Spinal cord (tissue), 9 donors: ENCODE measurements at regions not wholly inside any gene's neighbourhood (a gene's known extent, or its start where the extent isn't known, plus 50 kb on each side); places are given as distances from the start of the nearest gene placed in this dataset.

Source experiments
- DNase-seq, 6 donors: peaks; one replicate each; pipeline versions ENCODE4 v3.0.0 to v3.0.0-alpha.2; 2013 to 2015; ENCODE audit warnings: low spot score in 6 of 6, low read depth in 4 of 6
- H3K27ac ChIP-seq: one replicate; pipeline ENCODE4 v1.5.1; 2013; ENCODE audit warnings: low read depth, low read length, control low read depth
- H3K27me3 ChIP-seq: one replicate; pipeline ENCODE4 v1.6.1; 2013; ENCODE audit warnings: low read length; ENCODE audit not compliant: control insufficient read depth, insufficient read depth
- H3K36me3 ChIP-seq: one replicate; pipeline ENCODE4 v1.6.1; 2013; ENCODE audit warnings: low read length; ENCODE audit not compliant: control insufficient read depth, insufficient read depth
- H3K4me1 ChIP-seq: one replicate; pipeline ENCODE4 v1.6.1; 2013; ENCODE audit warnings: low read length; ENCODE audit not compliant: control insufficient read depth, insufficient read depth
- H3K4me3 ChIP-seq: one replicate; pipeline ENCODE4 v1.5.1; 2013; ENCODE audit warnings: low read depth, low read length, control low read depth
- H3K9me3 ChIP-seq: one replicate; pipeline ENCODE4 v1.6.1; 2013; ENCODE audit warnings: low read length; ENCODE audit not compliant: control insufficient read depth, insufficient read depth
- WGBS: methylation state at CpG from one replicate; pipeline ENCODE4 v1.1.5; 2013; ENCODE audit warnings: missing lambda C conversion rate; ENCODE audit not compliant: insufficient coverage; 5-methylcytosine and 5-hydroxymethylcytosine counted together
- donor health status: healthy.

DNA sequence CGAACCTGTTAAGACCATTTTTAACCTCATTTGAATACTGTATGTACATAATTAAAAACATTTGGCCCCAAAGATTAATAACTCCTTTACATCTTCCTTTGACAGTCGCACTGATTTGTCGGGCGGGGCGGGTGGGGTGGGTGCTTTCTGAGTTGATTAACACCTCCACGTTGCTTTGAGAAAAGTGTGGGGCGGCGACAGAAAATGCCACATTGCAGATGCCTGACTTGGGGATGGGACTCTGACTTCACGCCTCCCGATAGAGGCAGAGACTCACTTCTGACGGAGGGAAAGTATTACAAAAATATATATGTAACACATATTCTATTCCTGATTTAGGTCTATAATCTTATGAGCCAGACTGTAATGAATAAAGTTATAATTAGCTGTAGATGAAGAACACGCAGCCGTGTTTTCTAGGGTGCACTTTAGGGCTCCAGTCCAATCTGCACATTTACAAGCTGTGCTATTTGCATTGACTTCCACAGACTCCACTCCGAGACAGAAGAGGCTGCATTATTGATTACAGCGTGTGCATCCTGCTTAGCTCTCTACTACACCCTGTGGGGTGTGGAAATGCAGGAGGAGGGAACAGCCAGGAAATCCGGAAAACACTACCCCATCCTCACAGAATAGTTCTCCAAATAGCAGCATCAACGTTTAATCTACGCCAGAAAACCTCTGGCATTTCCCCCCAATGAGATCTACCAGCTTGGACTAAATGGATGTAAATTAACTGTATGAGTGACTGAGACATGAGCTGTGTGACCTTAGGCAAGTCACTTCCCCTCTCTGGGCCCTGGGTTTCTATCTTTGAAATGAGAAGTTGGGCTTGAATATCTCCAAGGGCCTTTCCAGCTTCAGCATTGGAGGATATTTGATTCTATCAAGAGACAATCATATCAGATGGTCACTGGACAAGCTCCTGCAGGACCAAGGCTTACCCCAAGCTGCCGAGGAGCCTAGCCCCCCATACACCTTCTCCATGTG, 308.0 kb downstream of the RRAGC start:
- H3K4me3 ChIP-seq = no peak overlapping the region
- H3K27me3 ChIP-seq = peaks cover 5% of the 10 kb centered on the region
- H3K9me3 ChIP-seq = no peaks in the 10 kb centered on the region
- H3K4me1 ChIP-seq = no peaks in the 10 kb centered on the region
- peak in 2 of 6 donors; percentile 52 to 89 for DNase-seq
- H3K27ac ChIP-seq = no peak overlapping the region
- H3K36me3 ChIP-seq = no peaks in the 10 kb centered on the region
- WGBS = 67% methylated on average over 2 of the region's 19 CpGs

GRCh38 chr1:38549191-38549590, 310.4 kb downstream of the RRAGC start:
- Histone ChIP-seq H3K27ac (no peak overlapping the region), H3K9me3 (no peaks in the 10 kb centered on the region), H3K4me3 (no peak overlapping the region), H3K27me3 (peaks cover 2% of the 10 kb centered on the region), H3K36me3 (no peaks in the 10 kb centered on the region), H3K4me1 (no peaks in the 10 kb centered on the region)
- 64% methylated on average over 2 of the region's 3 CpGs for WGBS
- no peak for DNase-seq

GRCh38 chr1:38547321-38547720, 312.3 kb downstream of the RRAGC start:
- Histone ChIP-seq H3K27ac (no peak overlapping the region), H3K9me3 (no peaks in the 10 kb centered on the region), H3K27me3 (peaks cover 2% of the 10 kb centered on the region), H3K36me3 (no peaks in the 10 kb centered on the region), H3K4me3 (no peak overlapping the region), H3K4me1 (no peaks in the 10 kb centered on the region)
- peak in 1 of 6 donors; percentile 87 for DNase-seq
- 53% methylated on average over 4 of the region's 6 CpGs for WGBS

DNA sequence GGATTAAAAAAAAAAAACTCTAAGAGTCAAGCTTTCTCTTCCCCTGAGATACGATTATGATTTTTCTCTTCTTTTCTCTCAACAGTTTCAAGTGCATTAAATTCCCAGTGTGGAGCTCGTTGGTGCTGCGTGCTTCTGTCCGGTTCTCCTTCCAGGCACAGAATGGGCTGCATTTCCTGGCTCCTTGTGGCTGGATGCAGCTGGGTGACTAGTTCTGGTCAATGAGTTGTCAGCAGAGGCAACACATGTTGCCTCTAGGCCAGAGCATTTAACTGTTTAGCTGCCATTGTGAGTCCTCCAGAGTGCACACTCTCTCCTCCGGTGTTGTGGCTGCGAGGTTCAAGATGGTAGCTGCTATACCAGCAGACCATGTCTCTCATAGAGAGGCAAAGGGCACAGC, 312.9 kb downstream of the RRAGC start:
- no peaks in the 10 kb centered on the region for H3K9me3 ChIP-seq
- no peaks in the 10 kb centered on the region for H3K36me3 ChIP-seq
- H3K27ac ChIP-seq = no peak overlapping the region
- DNase-seq = no peak
- no peaks in the 10 kb centered on the region for H3K4me1 ChIP-seq
- WGBS = 51% methylated on average over 6 of the region's 6 CpGs
- peaks cover 2% of the 10 kb centered on the region for H3K27me3 ChIP-seq
- no peak overlapping the region for H3K4me3 ChIP-seq

DNA sequence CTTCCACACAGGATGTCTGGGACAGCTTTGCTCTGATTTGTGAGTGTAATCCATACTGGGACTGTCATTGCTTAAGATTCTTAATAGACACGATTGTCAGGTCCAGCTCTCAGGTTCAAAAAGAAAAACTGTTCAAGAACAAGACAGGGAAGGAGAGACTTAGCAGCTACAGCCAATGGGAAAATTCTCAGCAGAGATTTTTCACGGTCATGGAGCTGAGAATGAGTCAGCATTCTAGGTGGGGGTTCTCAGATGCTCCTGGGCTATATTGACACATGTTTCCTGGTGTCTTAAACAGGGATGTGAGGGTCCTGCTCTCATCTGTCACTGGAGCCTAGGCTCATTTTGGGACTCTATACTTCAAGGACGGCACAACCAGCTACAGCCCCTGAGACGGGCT, 318.3 kb downstream of the RRAGC start:
- peaks cover 2% of the 10 kb centered on the region for H3K27me3 ChIP-seq
- H3K9me3 ChIP-seq = no peaks in the 10 kb centered on the region
- H3K4me3 ChIP-seq = no peak overlapping the region
- WGBS = 75% methylated on average over 4 of the region's 4 CpGs
- DNase-seq = no peak
- H3K36me3 ChIP-seq = no peaks in the 10 kb centered on the region
- peaks cover 3% of the 10 kb centered on the region for H3K4me1 ChIP-seq
- H3K27ac ChIP-seq = no peak overlapping the region

DNA sequence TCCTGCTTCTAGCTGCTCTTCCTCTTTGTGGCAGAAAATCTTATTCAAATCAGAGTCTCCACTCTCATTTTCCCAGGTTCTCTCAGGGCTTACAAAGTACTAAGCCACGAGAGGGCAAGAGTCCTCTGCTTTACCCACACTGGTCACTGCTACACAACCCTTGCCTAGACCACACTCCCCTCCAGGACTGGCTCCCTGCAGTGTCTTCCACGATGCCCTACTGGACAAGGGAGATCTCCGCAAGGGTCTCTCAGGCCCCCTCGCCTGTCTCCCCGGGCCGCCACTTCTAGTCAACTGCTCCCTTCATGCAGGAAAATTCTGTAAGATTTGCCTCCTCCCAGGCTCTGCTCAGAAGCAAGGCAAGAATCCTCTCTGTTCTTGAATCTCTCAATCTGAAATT, 319.6 kb downstream of the RRAGC start:
- H3K4me3 ChIP-seq = no peak overlapping the region
- no peak for DNase-seq
- no peak overlapping the region for H3K27ac ChIP-seq
- 60% methylated on average over 6 of the region's 6 CpGs for WGBS
- H3K4me1 ChIP-seq = peaks cover 3% of the 10 kb centered on the region
- no peaks in the 10 kb centered on the region for H3K36me3 ChIP-seq
- H3K9me3 ChIP-seq = no peaks in the 10 kb centered on the region
- H3K27me3 ChIP-seq = peaks cover 2% of the 10 kb centered on the region

DNA sequence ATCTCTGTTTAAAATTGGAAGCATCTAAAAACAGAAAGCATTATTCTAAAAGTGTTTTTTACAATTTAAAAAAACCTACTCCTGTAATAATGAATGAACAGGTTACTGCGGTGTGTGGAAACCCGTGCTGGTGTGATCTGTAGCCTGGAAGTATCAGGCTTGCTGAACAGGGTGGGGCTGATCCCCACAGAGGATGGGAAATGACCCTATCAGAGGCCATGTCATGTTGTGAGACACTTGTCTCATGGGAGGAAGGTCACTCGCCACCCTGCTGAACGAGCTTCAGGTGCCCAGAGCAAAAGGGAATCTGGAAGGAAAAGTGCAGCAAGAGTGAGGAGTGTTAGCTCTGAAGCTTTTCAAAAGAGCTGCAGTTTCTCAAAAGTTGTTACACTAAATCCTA, 320.7 kb downstream of the RRAGC start:
- no peaks in the 10 kb centered on the region for H3K9me3 ChIP-seq
- 70% methylated on average over 2 of the region's 4 CpGs for WGBS
- no peak for DNase-seq
- H3K27ac ChIP-seq = no peak overlapping the region
- no peaks in the 10 kb centered on the region for H3K36me3 ChIP-seq
- H3K27me3 ChIP-seq = peaks cover 2% of the 10 kb centered on the region
- peaks cover 3% of the 10 kb centered on the region for H3K4me1 ChIP-seq
- H3K4me3 ChIP-seq = no peak overlapping the region

DNA sequence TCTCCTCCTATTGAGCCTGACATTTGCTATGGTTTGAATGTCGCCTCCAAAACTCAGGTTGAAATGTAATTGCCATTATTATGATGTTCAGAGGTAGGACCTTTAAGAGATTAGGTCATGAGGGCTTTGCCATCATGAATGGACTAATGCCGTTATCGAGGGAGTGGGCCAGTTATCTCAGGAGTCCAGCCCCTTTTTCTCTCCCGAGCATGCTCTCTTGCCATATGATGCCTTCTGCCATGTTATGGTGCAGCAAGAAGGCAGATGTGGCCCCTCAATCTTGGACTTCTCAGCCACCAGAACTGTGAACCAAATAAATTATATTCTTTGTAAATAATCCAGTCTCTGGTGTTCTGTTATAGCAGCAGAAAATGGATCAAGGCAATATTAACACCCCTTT, 323.5 kb downstream of the RRAGC start:
- peaks cover 2% of the 10 kb centered on the region for H3K27me3 ChIP-seq
- no peaks in the 10 kb centered on the region for H3K9me3 ChIP-seq
- WGBS = 100% methylated on average over 4 of the region's 4 CpGs
- H3K4me1 ChIP-seq = peaks cover 3% of the 10 kb centered on the region
- no peak overlapping the region for H3K4me3 ChIP-seq
- no peak for DNase-seq
- no peaks in the 10 kb centered on the region for H3K36me3 ChIP-seq
- no peak overlapping the region for H3K27ac ChIP-seq

DNA sequence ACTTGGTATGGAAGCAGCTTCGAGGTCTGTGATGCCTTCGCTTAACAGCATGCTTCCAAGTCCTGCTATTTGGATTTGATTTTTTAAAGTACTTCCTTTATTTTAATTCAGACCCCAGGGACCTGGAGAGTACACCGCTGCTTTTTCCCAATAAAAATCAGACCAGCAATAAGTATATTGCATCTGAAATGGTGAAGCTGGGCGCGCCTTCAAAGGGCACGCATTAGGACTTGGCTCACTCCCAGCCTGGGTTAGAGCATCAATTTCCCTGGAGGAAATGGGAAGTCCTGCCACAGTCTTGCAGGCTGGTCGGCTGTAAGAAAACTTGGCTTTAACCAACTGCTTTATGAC, 325.1 kb downstream of the RRAGC start:
- no peak overlapping the region for H3K27ac ChIP-seq
- peak in 1 of 6 donors; percentile 47 for DNase-seq
- no peak overlapping the region for H3K4me3 ChIP-seq
- 67% methylated on average over 3 of the region's 7 CpGs for WGBS
- H3K4me1 ChIP-seq = no peaks in the 10 kb centered on the region
- H3K36me3 ChIP-seq = no peaks in the 10 kb centered on the region
- no peaks in the 10 kb centered on the region for H3K9me3 ChIP-seq
- H3K27me3 ChIP-seq = peaks cover 2% of the 10 kb centered on the region
